Naive thymus-derived CD8-positive, alpha-beta T cell (primary cell): ENCODE measurements at regions not wholly inside any gene's neighbourhood (a gene's known extent, or its start where the extent isn't known, plus 50 kb on each side); places are given as distances from the start of the nearest gene placed in this dataset.

Source experiments
- ATAC-seq, 2 donors: fragments of 150-1000 bp; cut with Tn5 transposase in 1 of 2; sonication (Bioruptor Pico), chemical (Tn5 transposase) in 1 of 2; 1 replicate in 1 of 2; 2 replicates in 1 of 2; pipeline ENCODE4 v1.10.0; 2021; ENCODE audit warnings: mild to moderate bottlenecking in 2 of 2, moderate library complexity in 2 of 2
- POLR2A ChIA-PET: fragments of 350-600 bp; sonication (Branson Sonifier 250); formaldehyde crosslinking; loops from one replicate; lab custom pipeline; 2021; ENCODE audit warnings: antibody characterized with exemption; lab: Charles Lee
- DNase-seq, 10 donors: peaks; one replicate each; pipeline versions ENCODE4 v3.0.0 to v3.0.0-alpha.2; 2020 to 2022
- H3K27ac Mint-ChIP-seq, 10 donors: one replicate each; pipeline ENCODE4 v1.8.0; 2020 to 2022; ENCODE audit warnings: mild to moderate bottlenecking in 10 of 10, mixed read lengths in 10 of 10, moderate library complexity in 4 of 10, inconsistent platforms in 1 of 10
- H3K27me3 Mint-ChIP-seq, 5 donors: one replicate each; pipeline ENCODE4 v1.8.0; 2021 to 2022; ENCODE audit warnings: mixed read lengths in 5 of 5
- H3K36me3 Mint-ChIP-seq, 3 donors: one replicate each; pipeline ENCODE4 v1.8.0; 2020 to 2022; ENCODE audit warnings: mixed read lengths in 3 of 3, mild to moderate bottlenecking in 2 of 3, inconsistent platforms in 1 of 3
- H3K4me1 Mint-ChIP-seq, 4 donors: one replicate each; pipeline ENCODE4 v1.8.0; 2021 to 2022; ENCODE audit warnings: mixed read lengths in 4 of 4
- H3K4me3 Mint-ChIP-seq, 10 donors: one replicate each; pipeline ENCODE4 v1.8.0; 2020 to 2022; ENCODE audit warnings: mild to moderate bottlenecking in 10 of 10, mixed read lengths in 10 of 10, moderate library complexity in 6 of 10, inconsistent platforms in 1 of 10
- H3K9me3 Mint-ChIP-seq, 9 donors: one replicate each; pipeline ENCODE4 v1.8.0; 2020 to 2022; ENCODE audit warnings: mixed read lengths in 9 of 9, mild to moderate bottlenecking in 3 of 9, inconsistent platforms in 1 of 9, moderate library complexity in 1 of 9

- Mint-ChIP-seq H3K9me3 (peaks cover 0 to 8% (median 0%) of the 10 kb centered on the region in 9 donors), H3K4me3 (no peak overlapping the region), H3K27me3 (no peaks in the 10 kb centered on the region), H3K36me3 (peaks cover 0 to 4% (median 0%) of the 10 kb centered on the region in 3 donors), H3K27ac (no peak overlapping the region), H3K4me1 (peaks cover 0 to 1% (median 0%) of the 10 kb centered on the region in 4 donors)
- ATAC-seq = no peak
- no peak for DNase-seq
- POLR2A ChIA-PET = no interaction called here
Observed at GRCh38 chr4:104751468-104751867, 256.8 kb upstream of the CXXC4 start.

GRCh38 chr4:104752337-104752736, 257.6 kb upstream of the CXXC4 start:
- Mint-ChIP-seq H3K4me3 (no peak overlapping the region), H3K4me1 (peaks cover 0 to 1% (median 0%) of the 10 kb centered on the region in 4 donors), H3K9me3 (peaks cover 0 to 8% (median 0%) of the 10 kb centered on the region in 9 donors), H3K27me3 (no peaks in the 10 kb centered on the region), H3K27ac (no peak overlapping the region), H3K36me3 (peaks cover 0 to 4% (median 0%) of the 10 kb centered on the region in 3 donors)
- DNase-seq = no peak
- no peak for ATAC-seq
- POLR2A ChIA-PET = no interaction called here

- peaks cover 3 to 16% (median 13%) of the 10 kb centered on the region in 4 donors for H3K4me1 Mint-ChIP-seq
- DNase-seq = no peak
- H3K9me3 Mint-ChIP-seq = peaks cover 0 to 8% (median 0%) of the 10 kb centered on the region in 9 donors
- H3K36me3 Mint-ChIP-seq = peaks cover 0 to 4% (median 0%) of the 10 kb centered on the region in 3 donors
- no peak overlapping the region for H3K27ac Mint-ChIP-seq
- POLR2A ChIA-PET = no interaction called here
- no peak for ATAC-seq
- H3K27me3 Mint-ChIP-seq = no peaks in the 10 kb centered on the region
- H3K4me3 Mint-ChIP-seq = no peak overlapping the region
Observed at GRCh38 chr4:104756837-104757236, 262.1 kb upstream of the CXXC4 start.

- Mint-ChIP-seq H3K27me3 (peaks cover 0 to 5% (median 0%) of the 10 kb centered on the region in 5 donors), H3K4me3 (peak overlapping the region in 1 of 10 donors; percentile 10), H3K4me1 (peaks cover 3 to 16% (median 12%) of the 10 kb centered on the region in 4 donors), H3K36me3 (peaks cover 0 to 4% (median 0%) of the 10 kb centered on the region in 3 donors), H3K9me3 (peaks cover 0 to 8% (median 0%) of the 10 kb centered on the region in 9 donors), H3K27ac (no peak overlapping the region)
- DNase-seq (peak in 3 of 10 donors; percentile 8 to 25 (median 20)), ATAC-seq (peak in 1 of 2 donors; percentile 62)
- POLR2A ChIA-PET = no interaction called here
Observed at GRCh38 chr4:104758574-104758973, 263.9 kb upstream of the CXXC4 start.

GRCh38 chr4:104763554-104764222, 269.0 kb upstream of the CXXC4 start:
- ATAC-seq = no peak
- Mint-ChIP-seq H3K4me3 (no peak overlapping the region), H3K27ac (no peak overlapping the region), H3K36me3 (no peaks in the 10 kb centered on the region), H3K9me3 (no peaks in the 10 kb centered on the region), H3K27me3 (peaks cover 0 to 5% (median 0%) of the 10 kb centered on the region in 5 donors), H3K4me1 (peaks cover 3 to 8% (median 6%) of the 10 kb centered on the region in 4 donors)
- POLR2A ChIA-PET = no interaction called here
- no peak for DNase-seq

GRCh38 chr4:104766676-104767075, 272.0 kb upstream of the CXXC4 start:
- Mint-ChIP-seq H3K4me1 (peaks cover 0 to 5% (median 0%) of the 10 kb centered on the region in 4 donors), H3K4me3 (no peak overlapping the region), H3K27me3 (peaks cover 0 to 5% (median 0%) of the 10 kb centered on the region in 5 donors), H3K9me3 (no peaks in the 10 kb centered on the region), H3K36me3 (no peaks in the 10 kb centered on the region), H3K27ac (no peak overlapping the region)
- DNase-seq (no peak), ATAC-seq (no peak)
- POLR2A ChIA-PET = no interaction called here

- peak overlapping the region in 2 of 10 donors; percentile 11 to 49 for H3K27ac Mint-ChIP-seq
- no peak for ATAC-seq
- H3K9me3 Mint-ChIP-seq = no peaks in the 10 kb centered on the region
- peak overlapping the region; percentile 7 to 72 (median 30) for H3K4me3 Mint-ChIP-seq
- no peak for DNase-seq
- no peaks in the 10 kb centered on the region for H3K27me3 Mint-ChIP-seq
- POLR2A ChIA-PET = no interaction called here
- no peaks in the 10 kb centered on the region for H3K36me3 Mint-ChIP-seq
- peaks cover 3 to 12% (median 11%) of the 10 kb centered on the region in 4 donors for H3K4me1 Mint-ChIP-seq
Observed at GRCh38 chr4:104772849-104773248, 278.2 kb upstream of the CXXC4 start.

- POLR2A ChIA-PET = no interaction called here
- no peak overlapping the region for H3K27ac Mint-ChIP-seq
- ATAC-seq = peak in 1 of 2 donors; percentile 27
- H3K4me3 Mint-ChIP-seq = no peak overlapping the region
- peaks cover 0 to 12% (median 3%) of the 10 kb centered on the region in 5 donors for H3K27me3 Mint-ChIP-seq
- no peak for DNase-seq
- H3K4me1 Mint-ChIP-seq = peaks cover 0 to 4% (median 2%) of the 10 kb centered on the region in 4 donors
- no peaks in the 10 kb centered on the region for H3K36me3 Mint-ChIP-seq
- H3K9me3 Mint-ChIP-seq = peaks cover 0 to 9% (median 0%) of the 10 kb centered on the region in 9 donors
Observed at GRCh38 chr4:104795264-104795939, 300.7 kb upstream of the CXXC4 start.

GRCh38 chr4:104811727-104812126, 317.0 kb upstream of the CXXC4 start:
- Mint-ChIP-seq H3K27me3 (peaks cover 0 to 2% (median 0%) of the 10 kb centered on the region in 5 donors), H3K36me3 (no peaks in the 10 kb centered on the region), H3K4me3 (no peak overlapping the region), H3K9me3 (peaks cover 0 to 3% (median 0%) of the 10 kb centered on the region in 9 donors), H3K4me1 (peaks cover 0 to 2% (median 1%) of the 10 kb centered on the region in 4 donors), H3K27ac (no peak overlapping the region)
- no peak for DNase-seq
- POLR2A ChIA-PET = no interaction called here
- no peak for ATAC-seq

- POLR2A ChIA-PET = no interaction called here
- ATAC-seq (no peak), DNase-seq (no peak)
- H3K4me1 Mint-ChIP-seq = peaks cover 0 to 2% (median 1%) of the 10 kb centered on the region in 4 donors
- H3K36me3 Mint-ChIP-seq = peaks cover 0 to 2% (median 0%) of the 10 kb centered on the region in 3 donors
- H3K4me3 Mint-ChIP-seq = no peak overlapping the region
- H3K27ac Mint-ChIP-seq = no peak overlapping the region
- no peaks in the 10 kb centered on the region for H3K27me3 Mint-ChIP-seq
- peaks cover 0 to 4% (median 0%) of the 10 kb centered on the region in 9 donors for H3K9me3 Mint-ChIP-seq
Observed at GRCh38 chr4:104815665-104816064, 321.0 kb upstream of the CXXC4 start.

- POLR2A ChIA-PET = no interaction called here
- peaks cover 0 to 2% (median 1%) of the 10 kb centered on the region in 4 donors for H3K4me1 Mint-ChIP-seq
- DNase-seq = no peak
- no peak overlapping the region for H3K4me3 Mint-ChIP-seq
- H3K9me3 Mint-ChIP-seq = peaks cover 0 to 4% (median 0%) of the 10 kb centered on the region in 9 donors
- H3K27ac Mint-ChIP-seq = no peak overlapping the region
- no peak for ATAC-seq
- H3K36me3 Mint-ChIP-seq = peaks cover 0 to 2% (median 0%) of the 10 kb centered on the region in 3 donors
- no peaks in the 10 kb centered on the region for H3K27me3 Mint-ChIP-seq
Observed at GRCh38 chr4:104818579-104818978, 323.9 kb upstream of the CXXC4 start.

GRCh38 chr4:104826171-104826570, 320.5 kb upstream of the TET2 start:
- Mint-ChIP-seq H3K36me3 (peaks cover 0 to 6% (median 0%) of the 10 kb centered on the region in 3 donors), H3K27ac (no peak overlapping the region), H3K4me3 (no peak overlapping the region), H3K4me1 (peaks cover 0 to 1% (median 0%) of the 10 kb centered on the region in 4 donors), H3K9me3 (peaks cover 0 to 5% (median 0%) of the 10 kb centered on the region in 9 donors), H3K27me3 (peaks cover 0 to 13% (median 2%) of the 10 kb centered on the region in 5 donors)
- no peak for ATAC-seq
- POLR2A ChIA-PET = no interaction called here
- no peak for DNase-seq

- POLR2A ChIA-PET = no interaction called here
- no peak for DNase-seq
- peaks cover 0 to 5% (median 0%) of the 10 kb centered on the region in 9 donors for H3K9me3 Mint-ChIP-seq
Observed at GRCh38 chr4:104829761-104830160, 316.9 kb upstream of the TET2 start.

More at GRCh38 chr4:104829761-104830160, 316.9 kb upstream of the TET2 start:
- Mint-ChIP-seq H3K4me1 (peaks cover 0 to 1% (median 0%) of the 10 kb centered on the region in 4 donors), H3K27me3 (peaks cover 0 to 13% (median 2%) of the 10 kb centered on the region in 5 donors), H3K4me3 (no peak overlapping the region), H3K36me3 (peaks cover 0 to 6% (median 0%) of the 10 kb centered on the region in 3 donors), H3K27ac (no peak overlapping the region)
- ATAC-seq = no peak
